ENCODE measurements at regions not wholly inside any gene's neighbourhood (a gene's known extent, or its start where the extent isn't known, plus 50 kb on each side); places are given as distances from the start of the nearest gene placed in this dataset.

GRCh38 chr2:3045318-3045921, 332.2 kb downstream of the EIPR1 start:
- Histone ChIP-seq H3K27ac (ENCODE audit: low read length in 2 of 2) (no peak overlapping the region), H3K4me1 (ENCODE audit: control insufficient read depth in 2 of 2, insufficient read depth in 2 of 2, low read length in 2 of 2) (no peaks in the 10 kb centered on the region), H2AFZ (ENCODE audit: insufficient read depth, low read depth, low read length, poor library complexity, severe bottlenecking) (no peak overlapping the region), H3K79me2 (ENCODE audit: control insufficient read depth, insufficient read depth, low read length) (peaks cover 6% of the 10 kb centered on the region), H3K4me3 (ENCODE audit: control extremely low read depth in 1 of 5, extremely low read depth in 1 of 5, insufficient read depth in 1 of 5, low read depth in 2 of 5, low read length in 4 of 5) (no peak overlapping the region), H4K20me1 (ENCODE audit: control insufficient read depth, insufficient read depth, low read length, poor library complexity, severe bottlenecking) (no peaks in the 10 kb centered on the region), H3K36me3 (replicated peaks in 1 of 2; ENCODE audit: control extremely low read depth in 1 of 2, control insufficient read depth in 1 of 2, extremely low read depth in 1 of 2, insufficient read depth in 2 of 2, low read length in 1 of 2) (no peaks in the 10 kb centered on the region), H3K9me3 (ENCODE audit: control extremely low read depth in 1 of 3, control insufficient read depth in 2 of 3, insufficient read depth in 1 of 3, low read length in 2 of 3) (peaks cover 0 to 13% (median 0%) of the 10 kb centered on the region in 3 donors), H3K9ac (ENCODE audit: low read length) (no peak overlapping the region), H3K4me2 (replicated peaks; ENCODE audit: low read depth, low read length, poor library complexity, severe bottlenecking) (no peak overlapping the region), H3K27me3 (replicated peaks in 1 of 4; ENCODE audit: control extremely low read depth in 1 of 4, control insufficient read depth in 3 of 4, insufficient read depth in 4 of 4, low read length in 3 of 4) (no peaks in the 10 kb centered on the region)
- H3K27me3 Mint-ChIP-seq = no peaks in the 10 kb centered on the region
- H3K27ac Mint-ChIP-seq = no peak overlapping the region
- DNase-seq (no peak), ATAC-seq (ENCODE audit: low read depth) (no peak)
- H3K4me1 Mint-ChIP-seq = no peaks in the 10 kb centered on the region
- ChIA-PET CTCF (no interaction called here), POLR2A (no interaction called here)
- H3K4me3 Mint-ChIP-seq = no peak overlapping the region
- no peak for TF ChIP-seq CTCF (IDR thresholded peaks at IDR 0.05)
- no peak for TF ChIP-seq EZH2 (IDR thresholded peaks at IDR 0.05; ENCODE audit: borderline replicate concordance, insufficient read depth, low read depth, low read length, poor library complexity, severe bottlenecking)
- intact Hi-C loops (cut with micrococcal nuclease) = no loop called here
- 95% methylated on average over 7 of the region's 10 CpGs for WGBS (ENCODE audit: insufficient coverage)
- no peaks in the 10 kb centered on the region for H3K9me3 Mint-ChIP-seq (ENCODE audit: insufficient read depth)

- POLR2A ChIA-PET = no interaction called here
- H3K27ac Mint-ChIP-seq = no peak overlapping the region
- no peaks in the 10 kb centered on the region for H3K27me3 ChIP-seq (replicated peaks in 1 of 4; ENCODE audit: control extremely low read depth in 1 of 4, control insufficient read depth in 3 of 4, insufficient read depth in 4 of 4, low read length in 3 of 4)
- no peak overlapping the region for H3K4me2 ChIP-seq (replicated peaks; ENCODE audit: low read depth, low read length, poor library complexity, severe bottlenecking)
- no peaks in the 10 kb centered on the region for H3K36me3 ChIP-seq (replicated peaks in 1 of 2; ENCODE audit: control extremely low read depth in 1 of 2, control insufficient read depth in 1 of 2, extremely low read depth in 1 of 2, insufficient read depth in 2 of 2, low read length in 1 of 2)
- CTCF ChIA-PET = no interaction called here
- no peaks in the 10 kb centered on the region for H3K4me1 Mint-ChIP-seq
- H3K27ac ChIP-seq (ENCODE audit: low read length in 2 of 2) = no peak overlapping the region
- no peak for ATAC-seq (ENCODE audit: low read depth)
- no peaks in the 10 kb centered on the region for H4K20me1 ChIP-seq (ENCODE audit: control insufficient read depth, insufficient read depth, low read length, poor library complexity, severe bottlenecking)
- no peaks in the 10 kb centered on the region for H3K4me1 ChIP-seq (ENCODE audit: control insufficient read depth in 2 of 2, insufficient read depth in 2 of 2, low read length in 2 of 2)
- H3K79me2 ChIP-seq (ENCODE audit: control insufficient read depth, insufficient read depth, low read length) = peaks cover 6% of the 10 kb centered on the region
- no peaks in the 10 kb centered on the region for H3K9me3 Mint-ChIP-seq (ENCODE audit: insufficient read depth)
- H3K9ac ChIP-seq (ENCODE audit: low read length) = no peak overlapping the region
- no peak overlapping the region for H3K4me3 Mint-ChIP-seq
- no peak overlapping the region for H3K4me3 ChIP-seq (ENCODE audit: control extremely low read depth in 1 of 5, extremely low read depth in 1 of 5, insufficient read depth in 1 of 5, low read depth in 2 of 5, low read length in 4 of 5)
- 90% methylated on average over 12 of the region's 15 CpGs for WGBS (ENCODE audit: insufficient coverage)
- intact Hi-C loops (cut with micrococcal nuclease) = no loop called here
- H3K9me3 ChIP-seq (ENCODE audit: control extremely low read depth in 1 of 3, control insufficient read depth in 2 of 3, insufficient read depth in 1 of 3, low read length in 2 of 3) = peaks cover 0 to 13% (median 0%) of the 10 kb centered on the region in 3 donors
- no peaks in the 10 kb centered on the region for H3K27me3 Mint-ChIP-seq
- no peak for DNase-seq
- TF ChIP-seq EZH2 (IDR thresholded peaks at IDR 0.05; ENCODE audit: borderline replicate concordance, insufficient read depth, low read depth, low read length, poor library complexity, severe bottlenecking) (no peak), CTCF (IDR thresholded peaks at IDR 0.05) (no peak)
- H2AFZ ChIP-seq (ENCODE audit: insufficient read depth, low read depth, low read length, poor library complexity, severe bottlenecking) = no peak overlapping the region
Observed at GRCh38 chr2:3044587-3045317, 332.9 kb downstream of the EIPR1 start.
